ENCODE measurements at regions not wholly inside any gene's neighbourhood (a gene's known extent, or its start where the extent isn't known, plus 50 kb on each side); places are given as distances from the start of the nearest gene placed in this dataset.

DNA sequence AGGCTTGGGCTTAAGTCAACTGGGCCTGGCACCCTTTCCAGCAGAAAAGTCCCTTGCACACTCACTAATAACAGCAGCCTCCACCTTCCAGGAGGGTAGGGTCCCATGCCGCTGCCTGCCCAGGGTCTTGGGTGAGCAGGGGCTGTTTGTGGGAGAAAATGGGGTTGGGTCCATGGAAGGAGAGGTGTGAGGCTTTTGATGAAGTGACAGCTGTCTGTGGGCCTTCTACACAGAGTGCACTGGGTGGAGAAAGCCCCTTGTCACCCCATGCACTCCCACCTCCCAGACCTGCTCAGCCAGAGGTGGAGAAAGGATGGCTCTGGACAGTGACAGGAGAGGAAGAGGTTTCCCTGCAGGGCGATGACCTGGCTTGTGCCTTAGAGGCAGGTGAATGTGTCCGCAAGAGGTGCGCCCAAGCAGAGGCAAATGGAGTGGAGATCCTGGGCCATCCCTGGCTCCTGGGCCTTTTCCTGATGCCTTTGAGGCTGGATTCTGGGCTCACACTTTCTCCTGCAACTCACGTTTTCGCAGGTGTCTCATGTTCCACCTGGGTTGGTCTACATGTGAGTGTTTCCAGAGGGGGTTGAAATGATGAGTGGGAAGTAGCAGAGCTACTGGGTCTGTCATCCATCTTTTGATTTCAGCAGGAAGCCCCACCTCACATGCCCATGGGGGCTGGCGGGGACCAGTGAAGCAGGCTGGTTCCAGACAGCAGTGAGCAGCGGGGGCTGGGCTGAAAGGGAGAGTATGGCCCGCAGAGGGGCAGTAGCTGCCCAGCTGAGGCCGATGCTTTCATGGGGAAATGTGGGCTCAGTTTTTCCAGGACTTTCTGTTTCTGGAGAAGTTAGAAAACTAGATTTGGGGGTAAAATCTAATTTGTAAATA lies 85.2 kb upstream of the PRR23E start:
- DNase-seq (ENCODE audit: low spot score): no peak

- no peak for DNase-seq (ENCODE audit: low spot score)
These were observed 84.1 kb upstream of the PRR23E start for GRCh38 chr3:127108796-127109195.

- DNase-seq (ENCODE audit: low spot score): no peak
These were observed 81.8 kb upstream of the PRR23E start for GRCh38 chr3:127110982-127111693.

GRCh38 chr3:127112796-127113570 lies 79.9 kb upstream of the PRR23E start:
- DNase-seq (ENCODE audit: low spot score): no peak

- DNase-seq (ENCODE audit: low spot score): no peak
These were observed 79.4 kb upstream of the PRR23E start for GRCh38 chr3:127113571-127113891.

DNA sequence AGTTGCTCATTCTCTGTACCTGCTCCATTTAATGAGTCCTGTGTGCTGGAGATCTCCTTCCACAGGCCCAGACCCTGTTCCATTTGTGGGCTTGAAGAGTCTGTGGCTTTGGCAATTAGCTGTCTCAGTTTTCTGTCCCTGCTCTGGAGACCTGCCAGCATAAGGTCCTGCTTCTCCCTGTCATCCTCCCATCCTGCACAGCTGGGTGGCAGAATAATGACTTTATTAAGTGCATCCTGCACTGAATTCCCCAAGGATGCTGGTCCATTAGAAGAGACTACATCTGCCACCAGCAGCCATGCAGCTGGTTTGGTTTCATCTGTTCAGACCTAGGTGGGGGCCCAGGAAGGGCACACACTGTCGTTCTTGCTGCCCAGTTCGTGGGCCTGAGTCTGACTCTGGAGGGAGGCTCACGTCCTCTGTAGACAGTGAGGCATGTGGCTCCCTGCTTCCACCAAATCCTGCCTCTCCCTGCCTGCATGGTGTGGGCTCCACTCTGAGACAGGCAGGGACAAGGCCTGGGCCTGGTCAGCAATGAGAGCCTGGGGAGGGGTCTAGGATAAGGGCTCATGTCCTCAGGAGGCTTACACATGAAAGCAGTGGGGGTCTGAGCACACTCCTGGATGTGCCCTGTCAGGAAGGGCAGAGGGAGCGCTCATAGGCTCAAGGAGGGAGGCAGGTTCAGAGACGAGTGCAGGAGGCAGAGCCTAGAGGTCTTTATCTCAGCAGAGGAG lies 78.4 kb upstream of the PRR23E start:
- DNase-seq (ENCODE audit: low spot score): no peak

DNA sequence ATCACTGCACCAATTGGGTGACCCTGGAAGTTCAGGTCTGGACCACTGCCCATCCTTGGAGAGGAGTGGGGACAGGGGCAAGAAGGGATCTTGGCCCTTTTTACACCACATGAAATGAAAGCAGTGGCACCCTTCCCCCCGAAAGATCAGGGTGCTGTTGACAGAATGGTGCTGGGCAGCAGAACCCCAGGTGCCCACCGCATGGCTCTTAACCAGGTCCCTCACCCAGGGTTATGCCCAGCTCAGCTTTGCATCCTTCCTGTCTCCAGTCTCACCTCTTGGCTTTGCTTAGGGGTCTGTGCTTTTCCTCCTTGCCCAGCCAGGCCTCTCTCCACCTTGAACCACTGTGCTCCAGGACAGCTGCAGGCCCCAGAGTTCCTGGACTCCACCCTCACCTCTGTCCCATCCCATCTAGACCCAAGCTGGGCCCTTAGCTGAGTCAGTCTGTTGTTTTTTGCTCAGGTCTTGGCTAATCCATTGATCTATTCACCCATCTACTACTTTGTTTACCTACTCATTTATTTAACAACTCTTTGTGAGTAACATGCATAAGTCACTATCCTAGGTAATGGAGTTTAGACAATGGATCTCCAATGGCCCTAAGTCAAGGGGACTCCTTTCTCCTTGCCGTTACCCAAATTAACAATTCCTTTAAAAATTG lies 77.1 kb upstream of the PRR23E start:
- DNase-seq (ENCODE audit: low spot score): no peak

- no peak for DNase-seq (ENCODE audit: low spot score)
These were observed 74.6 kb upstream of the PRR23E start for GRCh38 chr3:127118366-127118765.

DNA sequence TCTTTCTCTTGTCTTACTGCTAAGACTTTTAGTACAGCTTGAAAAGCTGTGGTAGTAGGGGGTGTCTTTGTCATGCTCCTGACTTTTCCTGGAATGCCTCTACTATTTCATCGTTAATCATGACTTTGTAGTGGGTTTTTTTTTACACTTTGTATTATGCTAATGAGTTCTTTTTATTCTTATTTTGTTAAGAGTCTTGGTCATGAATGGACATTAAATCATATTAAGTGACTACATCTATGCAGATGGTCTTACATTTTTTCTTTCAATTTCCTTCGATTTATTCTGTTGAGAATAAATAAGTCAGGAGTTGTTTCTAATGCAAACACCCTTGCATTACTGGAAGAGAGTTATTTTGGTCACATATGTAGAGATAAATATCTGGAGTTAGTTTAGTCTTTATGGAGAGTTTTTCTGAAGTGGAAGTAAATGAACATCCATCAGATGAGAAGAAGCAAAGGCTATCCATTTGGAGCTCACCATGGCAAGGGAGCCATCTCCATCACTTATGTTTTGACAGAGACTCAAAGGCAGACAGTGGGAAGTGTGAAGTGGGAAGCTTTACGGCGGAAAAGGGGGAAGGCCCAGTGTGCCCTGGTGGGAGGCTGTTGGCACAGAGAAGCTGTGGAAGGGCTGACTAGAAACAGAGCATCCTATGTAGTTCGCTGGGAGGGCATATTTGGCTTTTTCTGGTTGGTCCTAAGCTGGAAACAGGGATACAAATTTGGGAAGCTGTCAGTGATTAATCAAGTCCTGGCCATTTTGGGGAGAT lies 73.1 kb upstream of the PRR23E start:
- no peak for DNase-seq (ENCODE audit: low spot score)

DNA sequence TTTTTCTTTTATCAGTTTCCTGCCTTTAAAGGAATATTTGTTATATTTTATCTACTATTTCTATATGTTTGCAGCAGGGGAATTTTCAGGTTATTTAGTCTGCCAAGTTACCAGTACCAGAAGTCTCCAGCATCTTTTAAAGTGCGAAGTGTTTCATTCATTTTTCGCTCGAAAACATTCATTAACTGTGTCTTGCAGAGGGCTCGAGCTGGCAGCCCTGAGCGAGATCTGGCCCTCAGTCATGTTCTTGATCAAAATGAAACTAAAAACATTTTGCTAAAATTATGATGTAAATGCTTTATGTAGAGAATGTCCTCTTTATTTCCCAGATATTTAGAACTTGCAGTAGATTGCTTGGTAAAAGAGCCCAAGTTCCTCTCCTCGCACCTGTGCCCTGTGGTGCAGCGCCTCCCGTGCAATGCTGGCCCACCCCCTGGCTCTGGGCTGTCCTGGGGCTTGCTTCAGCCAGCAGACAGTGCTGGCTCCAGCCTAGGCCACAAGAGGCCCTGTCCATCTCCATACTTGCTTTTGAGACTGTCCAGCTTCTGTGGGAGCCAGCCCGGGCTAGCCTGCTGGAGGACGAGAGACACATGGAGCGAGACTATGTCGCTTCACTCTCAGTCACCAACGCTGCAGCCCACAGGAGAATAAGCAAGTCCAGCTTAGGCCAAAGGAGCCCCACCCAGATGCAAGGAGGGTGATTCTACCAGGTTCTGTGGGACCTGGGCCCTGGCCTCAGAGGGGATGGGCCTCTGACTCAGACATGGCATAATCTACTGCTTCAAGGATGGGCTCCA lies 71.9 kb upstream of the PRR23E start:
- no peak for DNase-seq (ENCODE audit: low spot score)

- DNase-seq (ENCODE audit: low spot score): no peak
These were observed 71.0 kb upstream of the PRR23E start for GRCh38 chr3:127121885-127122284.

DNA sequence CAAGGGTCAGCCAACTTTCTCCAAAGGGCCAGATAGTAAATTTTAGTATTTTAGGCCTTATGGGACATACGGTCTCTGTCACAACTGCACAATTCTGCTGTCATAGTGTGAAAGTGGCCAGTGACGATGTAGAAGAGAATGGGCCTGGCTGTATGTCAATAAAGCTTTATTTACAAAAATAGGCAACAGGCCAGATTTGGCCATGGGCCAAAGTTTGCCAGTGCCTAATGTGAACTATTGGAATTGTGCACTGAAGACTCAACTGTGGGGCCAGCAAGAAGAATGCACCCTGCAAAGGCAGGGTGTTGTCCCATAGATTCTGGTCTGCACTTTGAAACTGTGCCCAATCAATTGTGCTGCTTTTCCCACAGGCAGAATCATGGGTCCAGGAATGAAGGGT lies 69.4 kb upstream of the PRR23E start:
- no peak for DNase-seq (ENCODE audit: low spot score)

DNA sequence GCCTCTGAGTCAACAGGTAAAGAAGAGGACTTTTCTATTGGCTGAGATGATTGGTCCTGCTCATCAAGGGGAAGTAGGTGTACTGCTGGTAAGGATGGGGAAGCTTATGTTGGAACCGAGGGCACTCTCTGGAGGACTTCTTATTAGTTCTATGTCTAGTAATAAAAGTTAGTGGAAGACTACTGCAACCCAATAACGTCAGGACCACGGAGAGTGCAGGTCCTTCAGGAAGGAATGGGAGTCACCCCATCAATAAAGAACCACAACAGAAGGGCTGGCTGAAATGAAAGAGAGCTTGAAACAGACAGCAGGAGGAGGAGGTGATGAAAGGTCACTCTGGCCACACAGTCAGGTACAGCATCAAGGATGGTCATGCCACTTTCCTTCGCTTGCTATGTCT lies 68.8 kb upstream of the PRR23E start:
- DNase-seq (ENCODE audit: low spot score): no peak

GRCh38 chr3:127131424-127132170 lies 61.3 kb upstream of the PRR23E start:
- no peak for DNase-seq (ENCODE audit: low spot score)

DNA sequence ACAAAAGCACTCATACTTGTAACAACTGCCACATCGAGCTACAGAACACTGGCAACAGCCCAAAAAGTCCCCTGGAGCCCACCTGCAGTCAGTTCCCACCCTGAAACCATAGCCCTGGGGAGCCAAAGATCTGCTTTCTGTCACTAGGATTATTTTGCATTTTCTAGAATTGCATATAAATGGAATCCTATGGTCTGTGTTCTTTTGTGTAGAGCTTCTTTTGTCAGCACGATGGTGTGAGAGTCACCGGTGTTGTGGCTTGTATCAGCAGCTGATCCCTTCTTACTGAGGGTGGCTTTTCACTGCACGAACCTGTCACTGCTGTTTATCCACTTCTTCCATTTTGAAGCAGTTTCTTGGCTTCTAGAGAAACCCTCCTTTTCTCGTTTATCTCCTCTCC lies 60.1 kb upstream of the PRR23E start:
- DNase-seq (ENCODE audit: low spot score): no peak

GRCh38 chr3:127133971-127134370 lies 59.0 kb upstream of the PRR23E start:
- no peak for DNase-seq (ENCODE audit: low spot score)

- no peak for DNase-seq (ENCODE audit: low spot score)
These were observed 58.5 kb upstream of the PRR23E start for GRCh38 chr3:127134466-127134865.

GRCh38 chr3:127134887-127135240 lies 58.1 kb upstream of the PRR23E start:
- no peak for DNase-seq (ENCODE audit: low spot score)

- no peak for DNase-seq (ENCODE audit: low spot score)
These were observed 57.5 kb upstream of the PRR23E start for GRCh38 chr3:127135241-127136023.

Measured in D341Med (cell line).